Testis (tissue), 2 donors: ENCODE measurements at regions not wholly inside any gene's neighbourhood (a gene's known extent, or its start where the extent isn't known, plus 50 kb on each side); places are given as distances from the start of the nearest gene placed in this dataset.

Source experiments
- DNase-seq: peaks from one replicate; pipeline ENCODE4 v3.0.0-alpha.2; 2019
- H3K27ac ChIP-seq, 2 donors: fragments of 200-600 bp; sonication (generic); one replicate each; pipeline ENCODE4 v1.5.1; 2019
- H3K27me3 ChIP-seq: fragments of 200-600 bp; sonication (generic); one replicate; pipeline ENCODE4 v1.5.1; 2019
- H3K36me3 ChIP-seq: fragments of 200-600 bp; sonication (generic); one replicate; pipeline ENCODE4 v1.5.1; 2017; ENCODE audit warnings: low read depth; ENCODE audit errors: missing control alignments
- H3K4me1 ChIP-seq: fragments of 200-600 bp; sonication (generic); one replicate; pipeline ENCODE4 v1.5.1; 2019
- H3K4me3 ChIP-seq, 2 donors: fragments of 200-600 bp; sonication (generic); one replicate each; pipeline ENCODE4 v1.5.1; 2017 to 2019
- H3K9me3 ChIP-seq: fragments of 200-600 bp; sonication (generic); one replicate; pipeline ENCODE4 v1.5.1; 2017
- CTCF ChIP-seq, 3 experiments: fragments of 450-650 bp in 2 of 3; fragments of 200-600 bp in 1 of 3; sonication (generic) in 1 of 3; IDR thresholded peaks; one replicate each; pipeline ENCODE4 v1.5.1; 2016 to 2019; ENCODE audit warnings: antibody characterized with exemption in 3 of 3, mild to moderate bottlenecking in 2 of 3, moderate library complexity in 1 of 3
- POLR2A ChIP-seq: fragments of 450-650 bp; IDR thresholded peaks from one replicate; pipeline ENCODE4 v1.6.1; 2017; ENCODE audit warnings: antibody characterized with exemption, mild to moderate bottlenecking, moderate library complexity
- WGBS, 2 donors: methylation state at CpG; one replicate each; pipeline ENCODE4 v1.1.5; 2018; 5-methylcytosine and 5-hydroxymethylcytosine counted together
- intact Hi-C: fragments of 100-400 bp; cut with DNase I; formaldehyde crosslinking; loops from one replicate; pipeline ENCODE4 v1.15.1; 2023; ENCODE audit warnings: low total_unique reads

GRCh38 chr1:209074575-209075250 is 508.8 kb upstream of the CAMK1G start:
- no peak for TF ChIP-seq CTCF (IDR thresholded peaks at IDR 0.05)
- TF ChIP-seq POLR2A, result no peak
- no peak overlapping the region for H3K27ac ChIP-seq
- intact Hi-C loops, result no loop called here
- H3K4me1 ChIP-seq, result no peaks in the 10 kb centered on the region
- DNase-seq, result no peak
- no peak overlapping the region for H3K4me3 ChIP-seq
- no peaks in the 10 kb centered on the region for H3K9me3 ChIP-seq
- no peaks in the 10 kb centered on the region for H3K27me3 ChIP-seq
- H3K36me3 ChIP-seq, result no peaks in the 10 kb centered on the region

- TF ChIP-seq POLR2A (no peak), CTCF (IDR thresholded peaks at IDR 0.05) (no peak)
- no peak overlapping the region for H3K4me3 ChIP-seq
- H3K27ac ChIP-seq, result no peak overlapping the region
- 88 to 93% methylated on average over 3 of the region's 3 CpGs for WGBS, 2 donors
- no peaks in the 10 kb centered on the region for H3K36me3 ChIP-seq
- no peaks in the 10 kb centered on the region for H3K9me3 ChIP-seq
- H3K27me3 ChIP-seq, result no peaks in the 10 kb centered on the region
- intact Hi-C loops, result no loop called here
- H3K4me1 ChIP-seq, result no peaks in the 10 kb centered on the region
- DNase-seq, result no peak
Measured at GRCh38 chr1:209076688-209077087, 506.8 kb upstream of the CAMK1G start.

- no peak overlapping the region for H3K4me3 ChIP-seq
- 73 to 75% methylated on average over 5 of the region's 5 CpGs for WGBS, 2 donors
- intact Hi-C loops, result no loop called here
- no peaks in the 10 kb centered on the region for H3K36me3 ChIP-seq
- no peak for DNase-seq
- no peak overlapping the region for H3K27ac ChIP-seq
- H3K4me1 ChIP-seq, result no peaks in the 10 kb centered on the region
- H3K27me3 ChIP-seq, result no peaks in the 10 kb centered on the region
- H3K9me3 ChIP-seq, result no peaks in the 10 kb centered on the region
- TF ChIP-seq CTCF (IDR thresholded peaks at IDR 0.05) (no peak), POLR2A (no peak)
Measured at GRCh38 chr1:209080170-209080781, 503.2 kb upstream of the CAMK1G start.

DNA sequence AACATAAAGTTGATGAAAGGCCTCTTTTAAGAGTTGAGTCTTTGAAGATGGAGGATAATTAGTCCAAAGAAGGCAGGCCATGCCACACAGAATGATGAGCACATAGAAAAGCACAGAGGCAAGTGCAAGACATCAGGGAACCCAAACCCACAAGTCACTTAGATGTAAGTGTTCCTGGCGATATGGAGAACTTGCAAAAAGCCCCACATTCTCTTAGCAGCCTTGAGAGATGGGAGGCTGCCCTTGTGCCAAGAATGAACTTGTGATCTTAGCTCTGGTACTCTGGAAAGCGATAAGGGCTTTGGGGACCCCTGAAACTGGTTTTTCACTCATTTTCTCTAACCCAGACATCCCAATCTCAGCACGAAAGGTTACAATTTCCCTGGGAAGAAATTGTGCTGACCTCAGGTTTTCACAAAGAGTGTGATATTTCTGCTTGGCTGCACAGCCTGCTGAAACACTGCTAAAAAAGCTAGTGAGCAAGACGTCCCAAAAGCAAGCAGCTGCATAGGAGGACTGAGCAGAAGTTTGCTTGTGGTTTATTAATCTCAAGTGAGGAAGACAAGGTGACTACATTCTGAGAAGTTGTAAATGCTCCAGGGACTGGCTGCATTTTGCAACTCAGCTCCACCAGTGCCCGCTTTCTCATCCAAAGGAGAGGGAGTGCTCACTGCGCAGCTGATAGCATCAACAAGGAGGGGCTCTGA is 496.9 kb upstream of the CAMK1G start:
- TF ChIP-seq CTCF (IDR thresholded peaks at IDR 0.05) (no peak), POLR2A (no peak)
- no peak for DNase-seq
- 56% methylated on average over 6 of the region's 6 CpGs for WGBS, 2 donors

More for the DNA sequence above, 496.9 kb upstream of the CAMK1G start:
- Histone ChIP-seq H3K36me3 (no peaks in the 10 kb centered on the region), H3K27ac (no peak overlapping the region), H3K4me3 (no peak overlapping the region), H3K9me3 (no peaks in the 10 kb centered on the region), H3K27me3 (no peaks in the 10 kb centered on the region), H3K4me1 (no peaks in the 10 kb centered on the region)
- intact Hi-C loops, result no loop called here
